ENCODE measurements at regions not wholly inside any gene's neighbourhood (a gene's known extent, or its start where the extent isn't known, plus 50 kb on each side); places are given as distances from the start of the nearest gene placed in this dataset.
"Not testable (repeated sequence)": the region's sequence is repeated elsewhere in the genome, so short reads cannot be mapped to it uniquely, and the experiment has no call there.

DNA sequence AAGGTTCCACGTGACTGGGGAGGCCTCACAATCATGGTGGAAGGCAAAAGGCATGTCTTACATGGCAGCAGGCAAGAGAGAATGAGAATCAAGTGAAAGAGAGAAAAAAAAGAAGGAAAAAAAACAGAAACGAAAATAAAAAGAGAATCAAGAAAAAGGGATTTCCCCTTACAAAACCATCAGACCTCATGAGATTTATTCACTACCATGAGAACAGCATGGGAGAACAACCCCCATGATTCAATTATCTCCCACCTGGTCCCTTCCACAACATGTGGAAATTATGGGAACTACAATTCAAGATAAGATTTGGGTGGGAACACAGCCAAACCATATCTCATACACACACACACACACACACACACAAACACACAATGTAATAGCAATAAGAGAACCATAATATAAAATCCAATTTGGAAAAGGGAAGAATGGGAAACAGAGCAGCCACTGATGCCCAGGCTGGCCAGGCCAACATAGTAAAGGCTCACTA, 90.6 kb upstream of the C1QTNF7 start:
- TF ChIP-seq KLF5 (IDR thresholded peaks at IDR 0.05; ENCODE audit: partially characterized antibody); EP300 (IDR thresholded peaks at IDR 0.05; ENCODE audit: borderline replicate concordance in 1 of 2, control insufficient read depth in 1 of 2, low read depth in 2 of 2, low read length in 2 of 2); MYC (IDR thresholded peaks at IDR 0.05; ENCODE audit: insufficient read depth, insufficient read length, insufficient replicate concordance, low read length, severe bottlenecking); POLR2A (IDR thresholded peaks at IDR 0.05; ENCODE audit: low read depth, low read length); CBX5 (IDR thresholded peaks at IDR 0.05; ENCODE audit: low read depth): not testable (repeated sequence)
